Cardiac muscle cell (in vitro differentiated cells and primary cell): ENCODE measurements at regions not wholly inside any gene's neighbourhood (a gene's known extent, or its start where the extent isn't known, plus 50 kb on each side); places are given as distances from the start of the nearest gene placed in this dataset.

ENCODE experiments used
- DNase-seq, 2 donors: peaks; one replicate each; pipeline versions ENCODE4 v3.0.0 to v3.0.0-alpha.2; 2010 to 2017; ENCODE audit warnings: low read depth in 1 of 2, low spot score in 1 of 2
- H3K27ac ChIP-seq: fragments of 200-600 bp; sonication (generic); 2 replicates; pipeline ENCODE4 v1.5.1; 2016
- H3K27me3 ChIP-seq: fragments of 200-600 bp; sonication (generic); 2 replicates; pipeline ENCODE4 v1.6.0; 2016; ENCODE audit warnings: control low read depth
- H3K36me3 ChIP-seq: fragments of 200-600 bp; sonication (generic); 2 replicates; pipeline ENCODE4 v1.5.1; 2016; ENCODE audit warnings: control low read depth
- H3K4me1 ChIP-seq: fragments of 200-600 bp; sonication (generic); 2 replicates; pipeline ENCODE4 v1.8.1; 2017; ENCODE audit warnings: low read depth, mild to moderate bottlenecking, mixed run types
- H3K4me3 ChIP-seq: fragments of 200-600 bp; sonication (generic); 2 replicates; pipeline ENCODE4 v1.5.1; 2016; ENCODE audit warnings: mild to moderate bottlenecking
- H3K9me3 ChIP-seq: fragments of 200-600 bp; sonication (generic); 2 replicates; pipeline ENCODE4 v1.5.1; 2017; ENCODE audit warnings: low read depth, mild to moderate bottlenecking, control low read depth
- TF ChIP-seq, protein P1 (sequence below): IDR thresholded peaks from 2 replicates; pipeline ENCODE4 v1.5.1; 2012; ENCODE audit warnings: low read depth, mild to moderate bottlenecking, low read length

DNA sequence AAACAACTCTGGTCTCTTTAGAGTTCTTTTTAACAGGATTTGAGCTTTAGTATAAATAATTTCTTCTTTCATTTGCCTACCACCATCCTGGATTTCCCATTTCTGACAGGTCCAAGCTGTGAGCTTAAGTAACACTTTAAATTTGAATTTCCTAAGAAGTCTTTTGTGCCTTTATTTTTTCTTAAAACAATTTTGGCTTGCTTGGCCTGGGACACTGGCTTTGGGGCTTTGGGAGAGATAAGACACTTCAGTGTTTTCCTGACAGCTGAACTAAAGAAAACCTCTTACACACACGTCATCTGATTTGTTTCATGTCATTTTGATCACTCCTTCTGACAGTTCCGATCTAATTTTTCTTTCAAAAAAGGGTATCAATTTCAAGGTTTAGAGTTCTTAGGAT, 121.3 kb upstream of the BMPER start:
- H3K4me1 ChIP-seq, result peaks cover 10% of the 10 kb centered on the region
- peak overlapping the region; percentile 17 for H3K27ac ChIP-seq
- TF ChIP-seq, protein P1, sequence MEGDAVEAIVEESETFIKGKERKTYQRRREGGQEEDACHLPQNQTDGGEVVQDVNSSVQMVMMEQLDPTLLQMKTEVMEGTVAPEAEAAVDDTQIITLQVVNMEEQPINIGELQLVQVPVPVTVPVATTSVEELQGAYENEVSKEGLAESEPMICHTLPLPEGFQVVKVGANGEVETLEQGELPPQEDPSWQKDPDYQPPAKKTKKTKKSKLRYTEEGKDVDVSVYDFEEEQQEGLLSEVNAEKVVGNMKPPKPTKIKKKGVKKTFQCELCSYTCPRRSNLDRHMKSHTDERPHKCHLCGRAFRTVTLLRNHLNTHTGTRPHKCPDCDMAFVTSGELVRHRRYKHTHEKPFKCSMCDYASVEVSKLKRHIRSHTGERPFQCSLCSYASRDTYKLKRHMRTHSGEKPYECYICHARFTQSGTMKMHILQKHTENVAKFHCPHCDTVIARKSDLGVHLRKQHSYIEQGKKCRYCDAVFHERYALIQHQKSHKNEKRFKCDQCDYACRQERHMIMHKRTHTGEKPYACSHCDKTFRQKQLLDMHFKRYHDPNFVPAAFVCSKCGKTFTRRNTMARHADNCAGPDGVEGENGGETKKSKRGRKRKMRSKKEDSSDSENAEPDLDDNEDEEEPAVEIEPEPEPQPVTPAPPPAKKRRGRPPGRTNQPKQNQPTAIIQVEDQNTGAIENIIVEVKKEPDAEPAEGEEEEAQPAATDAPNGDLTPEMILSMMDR, result no peak
- H3K9me3 ChIP-seq, result no peaks in the 10 kb centered on the region
- H3K27me3 ChIP-seq, result no peaks in the 10 kb centered on the region
- H3K4me3 ChIP-seq, result no peak overlapping the region
- DNase-seq, result no peak
- H3K36me3 ChIP-seq, result no peaks in the 10 kb centered on the region

DNA sequence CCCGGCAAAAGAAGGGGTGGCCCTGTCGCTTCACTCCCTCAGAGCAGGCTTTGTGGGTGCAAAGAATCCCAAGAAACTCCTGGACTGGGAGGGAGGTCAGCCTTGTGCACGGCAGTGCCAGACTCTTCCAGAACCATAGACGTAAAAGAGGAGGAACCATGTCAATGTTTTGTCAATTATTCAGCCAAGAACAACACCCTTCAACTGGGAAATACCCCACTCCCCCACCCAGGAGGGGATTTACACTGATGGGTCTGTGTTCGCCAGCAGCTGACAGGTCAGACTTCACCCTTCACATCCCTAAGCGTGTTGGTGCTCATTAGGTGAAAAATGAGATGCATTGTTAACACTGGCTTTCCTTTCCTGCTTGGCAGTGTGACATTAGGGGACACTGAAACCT, 116.8 kb upstream of the BMPER start:
- no peaks in the 10 kb centered on the region for H3K9me3 ChIP-seq
- TF ChIP-seq, protein P1, result no peak

DNA sequence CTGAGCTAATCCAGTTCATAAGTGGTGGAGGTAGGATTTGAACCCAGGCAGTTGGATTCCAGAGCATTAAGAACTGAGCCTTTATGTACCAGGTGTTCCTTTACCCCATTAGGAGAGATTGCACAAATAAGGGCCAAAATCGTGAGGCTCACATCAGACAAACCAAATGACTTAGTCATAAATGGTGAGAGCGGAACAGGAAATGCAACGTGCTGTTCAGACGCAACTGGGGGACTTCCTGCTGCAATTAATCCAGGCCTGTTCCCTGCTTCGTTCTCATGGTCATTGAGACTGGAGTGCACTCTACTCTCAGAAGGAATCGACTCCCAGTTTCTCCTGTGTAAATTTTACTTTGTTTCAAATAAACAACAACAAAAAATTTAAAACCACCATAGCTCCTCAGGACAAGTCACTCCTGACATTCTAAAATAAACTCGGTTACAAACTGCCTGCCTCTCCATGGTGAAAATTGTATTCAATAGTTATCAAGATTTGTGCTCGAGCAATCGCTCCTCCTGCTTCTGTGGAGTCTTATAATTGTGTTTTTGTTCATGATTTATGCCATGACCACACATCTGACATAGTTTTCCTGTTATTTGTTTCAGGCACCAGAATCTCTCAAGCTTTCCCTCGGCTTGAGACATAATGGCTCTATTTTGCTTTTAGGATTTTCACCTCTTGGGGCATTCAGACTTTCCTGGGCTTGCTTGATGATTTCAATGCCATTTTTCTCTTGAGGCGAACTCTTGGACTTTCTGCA, 115.3 kb upstream of the BMPER start:
- Histone ChIP-seq H3K4me1 (no peaks in the 10 kb centered on the region), H3K27me3 (no peaks in the 10 kb centered on the region), H3K9me3 (no peaks in the 10 kb centered on the region)

More for the DNA sequence above, 116.8 kb upstream of the BMPER start:
- no peak for DNase-seq
- Histone ChIP-seq H3K4me3 (no peak overlapping the region), H3K27me3 (no peaks in the 10 kb centered on the region), H3K27ac (no peak overlapping the region), H3K36me3 (no peaks in the 10 kb centered on the region), H3K4me1 (peaks cover 10% of the 10 kb centered on the region)

DNA sequence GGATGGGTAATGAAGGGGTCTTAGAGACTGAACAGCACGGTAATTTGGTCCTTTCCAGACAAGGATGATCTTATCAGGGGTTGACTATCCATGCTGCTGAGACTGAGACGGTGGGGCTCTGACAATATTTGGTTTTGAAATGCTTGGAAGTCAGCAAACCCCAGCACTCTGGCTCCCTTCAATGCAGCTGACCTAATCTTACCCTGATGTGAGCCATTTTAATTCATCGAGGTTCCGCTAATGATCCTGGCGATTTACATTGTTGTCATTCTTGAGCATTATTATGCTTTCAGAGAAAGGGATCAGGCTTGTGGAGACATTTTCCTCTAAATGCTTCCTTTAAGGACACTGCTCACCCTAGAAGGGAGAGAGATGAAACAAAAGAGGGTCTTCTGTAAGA, 114.6 kb upstream of the BMPER start:
- Histone ChIP-seq H3K4me1 (no peaks in the 10 kb centered on the region), H3K27ac (no peak overlapping the region), H3K9me3 (no peaks in the 10 kb centered on the region), H3K27me3 (no peaks in the 10 kb centered on the region), H3K36me3 (no peaks in the 10 kb centered on the region), H3K4me3 (no peak overlapping the region)
- TF ChIP-seq, protein P1, result no peak
- DNase-seq, result no peak

More for the DNA sequence above, 115.3 kb upstream of the BMPER start:
- Histone ChIP-seq H3K4me3 (no peak overlapping the region), H3K27ac (no peak overlapping the region), H3K36me3 (no peaks in the 10 kb centered on the region)
- TF ChIP-seq, protein P1, result no peak
- peak in 1 of 2 donors; percentile 50 for DNase-seq

DNA sequence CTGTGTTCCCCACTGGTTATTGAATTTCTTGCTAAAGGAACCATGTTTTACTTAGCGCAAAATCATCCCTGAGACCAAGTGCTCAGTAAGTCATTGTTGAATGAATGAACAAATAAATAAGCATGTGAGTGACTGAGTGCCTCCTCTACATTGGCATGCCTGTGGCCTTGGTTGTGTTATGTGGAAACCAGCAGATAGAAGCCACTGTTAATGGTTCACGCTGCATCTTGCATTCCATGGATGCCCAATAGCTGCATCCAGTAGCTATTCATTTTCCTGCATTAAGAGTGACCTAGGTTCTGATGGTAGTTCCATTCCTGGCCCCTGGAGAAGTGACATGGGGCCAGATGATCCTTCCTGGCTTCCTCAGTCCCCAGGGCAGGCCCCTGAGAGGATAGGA, 113.3 kb upstream of the BMPER start:
- Histone ChIP-seq H3K27ac (no peak overlapping the region), H3K4me3 (no peak overlapping the region), H3K27me3 (no peaks in the 10 kb centered on the region), H3K9me3 (no peaks in the 10 kb centered on the region), H3K36me3 (no peaks in the 10 kb centered on the region), H3K4me1 (no peaks in the 10 kb centered on the region)
- no peak for DNase-seq
- TF ChIP-seq, protein P1, result no peak
